ENCODE measurements at regions not wholly inside any gene's neighbourhood (a gene's known extent, or its start where the extent isn't known, plus 50 kb on each side); places are given as distances from the start of the nearest gene placed in this dataset.
"Not testable (repeated sequence)": the region's sequence is repeated elsewhere in the genome, so short reads cannot be mapped to it uniquely, and the experiment has no call there.

- TF ChIP-seq POLR2A (IDR thresholded peaks at IDR 0.05; ENCODE audit: low read depth, low read length); POLR2AphosphoS5 (IDR thresholded peaks at IDR 0.05; ENCODE audit: low read depth, low read length); TAF1 (IDR thresholded peaks at IDR 0.05; ENCODE audit: borderline replicate concordance, low read depth, low read length): not testable (repeated sequence)
Observed at GRCh38 chr5:19141937-19142524, 846.0 kb downstream of the CDH18 start.

All from GM12892 (cell line).